Ovary (tissue), 3 donors: ENCODE measurements at regions not wholly inside any gene's neighbourhood (a gene's known extent, or its start where the extent isn't known, plus 50 kb on each side); places are given as distances from the start of the nearest gene placed in this dataset.

Experiments
- CTCF ChIP-seq, 3 donors: fragments of 450-650 bp in 2 of 3; fragments of 200-600 bp in 1 of 3; IDR thresholded peaks; one replicate each; pipeline versions ENCODE4 v1.5.1 to v1.8.0; 2016 to 2022; ENCODE audit warnings: antibody characterized with exemption in 3 of 3, mild to moderate bottlenecking in 1 of 3
- POLR2A ChIP-seq: fragments of 450-650 bp; IDR thresholded peaks from one replicate; pipeline ENCODE4 v1.6.1; 2017; ENCODE audit warnings: antibody characterized with exemption, mild to moderate bottlenecking, moderate library complexity
- donor health status: DM: no; HTN: no; CAD: no.

- TF ChIP-seq CTCF (IDR thresholded peaks at IDR 0.05) (no peak), POLR2A (no peak)
Observed at GRCh38 chr14:71374989-71375388, 467.7 kb downstream of the PCNX1 start.
